ENCODE measurements at regions not wholly inside any gene's neighbourhood (a gene's known extent, or its start where the extent isn't known, plus 50 kb on each side); places are given as distances from the start of the nearest gene placed in this dataset.

DNA sequence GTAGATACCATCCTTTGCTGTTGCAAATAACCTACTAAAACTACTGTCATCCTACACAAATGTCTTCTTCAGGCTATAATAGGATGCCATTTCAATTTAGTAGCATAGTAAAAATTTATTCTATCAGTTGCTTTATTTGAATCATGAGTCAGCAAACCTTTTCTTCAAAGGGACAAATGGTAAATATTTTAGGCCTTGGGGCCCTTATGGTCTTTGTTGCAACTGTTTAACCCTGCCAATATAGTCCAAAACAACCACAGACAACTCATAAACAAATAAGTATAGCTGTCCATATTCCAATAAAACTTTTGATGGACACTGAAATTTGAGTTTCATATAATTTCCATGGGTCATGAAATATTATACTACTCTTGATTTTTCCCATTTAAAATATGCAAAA is 54.0 kb upstream of the CCBE1 start:
- DNase-seq, result no peak

DNA sequence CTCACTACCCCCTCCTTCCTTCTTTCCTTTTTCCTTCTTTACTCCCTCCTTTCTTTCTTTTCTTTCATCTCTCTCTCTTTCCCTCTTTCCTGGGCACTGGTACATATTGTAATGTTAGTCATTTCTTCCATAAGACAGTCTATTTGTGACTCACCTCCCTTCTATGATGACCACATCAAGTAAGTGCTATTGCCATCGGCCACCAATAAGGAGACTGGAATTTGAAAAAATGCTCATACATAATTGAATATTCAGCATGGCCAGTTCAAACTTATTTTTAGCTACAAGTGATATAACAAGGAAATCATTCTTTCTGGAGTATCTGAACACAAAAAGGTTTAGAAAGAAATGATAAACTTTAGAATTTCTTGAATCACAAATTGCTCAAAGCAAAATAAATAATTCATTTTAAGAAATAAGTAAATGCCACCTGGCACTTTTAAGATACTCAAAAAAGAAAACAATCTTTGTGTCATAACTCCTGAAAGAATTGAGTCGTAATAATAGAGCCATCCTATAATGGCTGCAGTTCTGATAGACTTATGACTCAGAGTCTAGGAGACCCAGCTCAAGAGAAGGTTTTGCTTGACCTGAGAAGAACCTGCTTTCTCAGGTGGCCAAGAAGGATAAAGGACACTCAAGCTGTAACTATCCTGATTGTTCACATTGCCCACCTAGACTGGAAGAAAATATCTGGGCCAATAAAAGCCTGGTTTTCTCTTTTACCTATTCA is 51.6 kb upstream of the CCBE1 start:
- DNase-seq, result no peak
